Mucosa of descending colon (tissue), 3 donors: ENCODE measurements at regions not wholly inside any gene's neighbourhood (a gene's known extent, or its start where the extent isn't known, plus 50 kb on each side); places are given as distances from the start of the nearest gene placed in this dataset.

Source experiments
- ATAC-seq: fragments of 200-7000 bp; cut with Tn5 transposase; one replicate; pipeline ENCODE4 v1.9.1; 2020; ENCODE audit warnings: mild to moderate bottlenecking, moderate library complexity
- DNase-seq, 3 donors: peaks; one replicate each; pipeline ENCODE4 v3.0.0-alpha.2; 2020
- H3K36me3 ChIP-seq: fragments of 200-600 bp; one replicate; pipeline ENCODE4 v1.8.0; 2021; ENCODE audit warnings: low read depth, mild to moderate bottlenecking
- H3K4me1 ChIP-seq: fragments of 200-600 bp; one replicate; pipeline ENCODE4 v1.8.0; 2021; ENCODE audit warnings: low read depth, mild to moderate bottlenecking
- H3K4me3 ChIP-seq: fragments of 200-600 bp; one replicate; pipeline ENCODE4 v1.8.0; 2021; ENCODE audit warnings: mild to moderate bottlenecking
- H3K9me3 ChIP-seq: fragments of 200-600 bp; one replicate; pipeline ENCODE4 v1.8.0; 2021; ENCODE audit warnings: mild to moderate bottlenecking
- intact Hi-C, 2 donors: fragments of 100-400 bp; cut with DNase I in 1 of 2; cut with micrococcal nuclease in 1 of 2; formaldehyde crosslinking; loops; one replicate each; pipeline versions ENCODE4 v1.11.0 to v1.11.1; 2022; cut with DNase I, micrococcal nuclease
- TF ChIP-seq, protein P1 (sequence below): fragments of 200-600 bp; IDR thresholded peaks from one replicate; pipeline ENCODE4 v1.8.0; 2022; ENCODE audit warnings: antibody characterized with exemption, mild to moderate bottlenecking
- donor health status: DM: no; HTN: no; CAD: no; lungs with moderate emphysema.
- donor health status: DM: no; HTN: no; CAD: no.
- donor health status: DM: no; HTN: yes; CAD: no.

DNA sequence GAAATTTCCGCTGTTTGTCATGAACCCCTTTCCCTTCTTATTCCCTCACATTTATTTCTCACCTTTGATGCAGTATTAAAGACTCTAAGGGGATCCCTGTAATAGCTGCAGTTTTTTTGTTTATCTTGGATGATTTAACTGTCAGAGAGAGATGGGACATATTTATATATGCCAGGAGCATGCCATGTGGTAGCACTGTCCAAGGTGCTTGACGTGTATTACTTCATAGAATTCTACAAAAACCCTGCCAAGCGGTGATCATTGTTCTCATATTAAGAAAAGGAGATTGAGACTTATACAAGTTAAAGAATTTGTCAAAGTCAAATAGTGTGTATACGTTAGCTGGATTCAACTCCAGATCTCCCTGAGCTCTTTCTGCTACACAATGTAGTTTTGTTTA lies 78.2 kb downstream of the SPRY1 start:
- H3K4me1 ChIP-seq, result peaks cover 8% of the 10 kb centered on the region
- H3K9me3 ChIP-seq, result no peaks in the 10 kb centered on the region
- DNase-seq (no peak), ATAC-seq (no peak)
- no peaks in the 10 kb centered on the region for H3K36me3 ChIP-seq
- no peak overlapping the region for H3K4me3 ChIP-seq
- TF ChIP-seq, protein P1, sequence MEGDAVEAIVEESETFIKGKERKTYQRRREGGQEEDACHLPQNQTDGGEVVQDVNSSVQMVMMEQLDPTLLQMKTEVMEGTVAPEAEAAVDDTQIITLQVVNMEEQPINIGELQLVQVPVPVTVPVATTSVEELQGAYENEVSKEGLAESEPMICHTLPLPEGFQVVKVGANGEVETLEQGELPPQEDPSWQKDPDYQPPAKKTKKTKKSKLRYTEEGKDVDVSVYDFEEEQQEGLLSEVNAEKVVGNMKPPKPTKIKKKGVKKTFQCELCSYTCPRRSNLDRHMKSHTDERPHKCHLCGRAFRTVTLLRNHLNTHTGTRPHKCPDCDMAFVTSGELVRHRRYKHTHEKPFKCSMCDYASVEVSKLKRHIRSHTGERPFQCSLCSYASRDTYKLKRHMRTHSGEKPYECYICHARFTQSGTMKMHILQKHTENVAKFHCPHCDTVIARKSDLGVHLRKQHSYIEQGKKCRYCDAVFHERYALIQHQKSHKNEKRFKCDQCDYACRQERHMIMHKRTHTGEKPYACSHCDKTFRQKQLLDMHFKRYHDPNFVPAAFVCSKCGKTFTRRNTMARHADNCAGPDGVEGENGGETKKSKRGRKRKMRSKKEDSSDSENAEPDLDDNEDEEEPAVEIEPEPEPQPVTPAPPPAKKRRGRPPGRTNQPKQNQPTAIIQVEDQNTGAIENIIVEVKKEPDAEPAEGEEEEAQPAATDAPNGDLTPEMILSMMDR, result no peak
- intact Hi-C loops, result no loop called here

DNA sequence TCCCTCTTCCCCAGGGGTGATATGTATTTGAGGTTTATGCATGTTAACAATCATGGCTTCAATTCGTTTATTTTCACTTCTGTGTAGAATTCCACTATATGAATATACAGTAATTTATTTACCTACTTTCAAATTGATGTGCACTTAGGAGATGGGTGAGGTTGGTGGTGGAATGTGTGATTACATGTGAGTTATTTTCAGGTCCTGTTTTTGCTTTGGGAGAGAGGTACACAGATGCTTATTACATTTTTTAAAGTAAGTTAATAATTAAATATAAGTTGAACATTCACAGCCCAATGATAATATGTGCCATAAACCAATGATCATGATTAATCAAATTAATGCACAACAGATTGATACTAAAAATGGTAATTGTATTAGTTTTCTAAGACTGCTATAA lies 79.5 kb downstream of the SPRY1 start:
- H3K4me1 ChIP-seq, result peaks cover 8% of the 10 kb centered on the region
- ATAC-seq (no peak), DNase-seq (no peak)
- H3K9me3 ChIP-seq, result no peaks in the 10 kb centered on the region
- H3K4me3 ChIP-seq, result no peak overlapping the region
- intact Hi-C loops, result no loop called here
- TF ChIP-seq, protein P1, result no peak
- no peaks in the 10 kb centered on the region for H3K36me3 ChIP-seq

DNA sequence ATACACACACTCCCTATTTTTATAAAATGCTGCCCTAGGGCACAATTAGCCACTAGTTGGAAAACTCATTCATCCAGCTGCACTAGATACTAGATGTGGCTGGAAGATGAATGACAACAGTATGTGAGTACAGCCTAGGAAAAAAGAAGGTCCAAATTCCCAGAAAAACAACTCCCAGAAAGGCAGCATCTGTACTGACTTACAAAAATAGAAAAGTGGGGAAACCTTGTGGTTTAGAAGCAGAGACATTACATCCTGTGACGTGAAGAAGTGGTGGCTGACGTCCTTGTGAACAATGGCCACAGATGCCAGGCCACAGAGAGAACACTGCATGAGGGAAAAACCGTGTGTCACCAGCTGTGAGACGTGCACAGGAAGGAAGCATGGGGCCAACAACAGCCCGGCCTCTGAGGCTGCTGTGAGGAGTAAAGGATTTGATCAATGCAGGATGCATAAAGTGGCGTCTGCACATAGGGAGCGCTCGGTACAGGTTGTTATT lies 81.2 kb downstream of the SPRY1 start:
- DNase-seq (peak in 1 of 3 donors; percentile 8), ATAC-seq (peak; percentile 47)
- TF ChIP-seq, protein P1, result no peak
- intact Hi-C loops, result no loop called here
- Histone ChIP-seq H3K4me3 (no peak overlapping the region), H3K4me1 (peaks cover 8% of the 10 kb centered on the region), H3K9me3 (no peaks in the 10 kb centered on the region), H3K36me3 (no peaks in the 10 kb centered on the region)

DNA sequence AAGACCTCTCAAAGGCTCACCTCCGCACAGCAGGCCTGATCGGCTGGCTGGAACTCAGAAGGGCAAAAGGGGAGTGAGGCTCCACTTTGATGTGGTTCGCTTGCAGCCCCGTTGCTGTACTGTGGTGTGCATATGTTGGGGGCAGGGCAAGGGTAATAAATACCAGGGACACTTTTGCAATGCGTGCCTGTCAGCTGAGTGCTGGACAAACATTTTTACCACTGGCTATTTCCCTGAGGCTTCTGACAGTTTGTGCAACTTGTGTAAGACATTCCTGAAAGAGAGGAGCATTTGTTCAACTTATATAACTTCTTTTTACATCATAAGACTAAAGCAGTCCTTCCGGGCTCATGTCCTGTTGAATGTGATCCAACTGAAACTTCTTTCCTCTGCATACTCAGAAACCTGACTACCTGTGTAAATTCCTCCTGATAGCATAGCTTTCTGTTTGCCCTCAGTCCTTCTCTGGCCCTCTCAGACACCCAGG lies 82.3 kb downstream of the SPRY1 start:
- Histone ChIP-seq H3K4me3 (no peak overlapping the region), H3K4me1 (peaks cover 8% of the 10 kb centered on the region), H3K36me3 (no peaks in the 10 kb centered on the region), H3K9me3 (no peaks in the 10 kb centered on the region)
- TF ChIP-seq, protein P1, result no peak
- intact Hi-C loops, result no loop called here
- peak; percentile 78 for ATAC-seq
- peak in 1 of 3 donors; percentile 23 for DNase-seq

DNA sequence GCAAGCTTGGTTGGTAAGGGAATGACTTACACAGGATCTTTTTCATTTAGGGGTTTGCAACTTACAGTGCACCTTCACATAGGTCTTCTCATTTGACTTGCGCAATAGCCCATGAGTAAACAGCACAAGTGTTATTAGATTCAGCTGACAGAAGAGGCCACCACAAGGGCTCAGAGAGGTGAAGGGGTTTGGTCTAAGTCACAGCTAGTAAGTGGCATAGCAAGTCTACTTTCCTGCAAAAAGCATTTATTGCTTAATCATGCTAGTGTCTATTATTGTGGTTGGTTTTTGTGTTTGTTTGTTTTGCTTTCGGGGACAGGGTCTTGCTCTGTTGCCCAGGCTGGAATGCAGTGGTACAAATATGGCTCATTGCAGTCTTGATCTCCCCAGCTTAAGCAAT lies 83.3 kb downstream of the SPRY1 start:
- Histone ChIP-seq H3K4me1 (peaks cover 8% of the 10 kb centered on the region), H3K9me3 (no peaks in the 10 kb centered on the region), H3K4me3 (no peak overlapping the region), H3K36me3 (no peaks in the 10 kb centered on the region)
- DNase-seq, result no peak
- intact Hi-C loops, result no loop called here
- ATAC-seq, result no peak
- TF ChIP-seq, protein P1, result no peak
